ENCODE measurements at regions not wholly inside any gene's neighbourhood (a gene's known extent, or its start where the extent isn't known, plus 50 kb on each side); places are given as distances from the start of the nearest gene placed in this dataset.

DNA sequence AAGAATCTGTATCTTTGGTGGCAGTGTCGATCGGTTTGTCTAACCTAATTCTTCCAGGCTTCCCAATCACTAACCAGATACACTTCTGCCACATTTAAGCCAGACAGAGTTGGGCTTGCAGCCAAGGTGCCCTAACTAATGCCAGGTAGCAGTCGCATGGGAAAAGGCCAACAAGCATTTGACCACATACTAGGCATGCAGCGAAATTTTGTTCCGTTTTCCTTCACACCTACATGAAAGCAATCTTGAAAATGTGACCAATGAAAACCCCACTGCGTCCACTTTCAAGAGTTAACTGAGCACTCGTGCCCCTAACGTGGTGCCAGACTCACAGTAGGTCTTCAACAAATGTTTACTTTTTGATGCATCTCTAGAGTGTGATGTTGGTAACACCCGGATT lies 192.2 kb upstream of the TPM1 start:
- Histone ChIP-seq H3K27ac (ENCODE audit: insufficient read depth, low read length) (no peak overlapping the region), H2AFZ (ENCODE audit: low read length) (no peak overlapping the region), H3K9ac (ENCODE audit: insufficient read depth, low read length) (no peak overlapping the region), H3K4me3 (replicated peaks in 1 of 4; ENCODE audit: control extremely low read depth in 1 of 4, insufficient read depth in 1 of 4, low read depth in 3 of 4, low read length in 4 of 4) (no peak overlapping the region), H3K36me3 (ENCODE audit: control insufficient read depth, insufficient read depth, low read length) (no peaks in the 10 kb centered on the region), H4K20me1 (ENCODE audit: control insufficient read depth, extremely low read depth, insufficient read depth, low read length) (no peaks in the 10 kb centered on the region), H3K4me2 (ENCODE audit: extremely low read depth, insufficient read depth, low read length) (no peak overlapping the region), H3K9me3 (ENCODE audit: control insufficient read depth, insufficient read depth, low read depth, low read length) (no peaks in the 10 kb centered on the region), H3K27me3 (ENCODE audit: control insufficient read depth, insufficient read depth, low read length) (no peaks in the 10 kb centered on the region), H3K79me2 (ENCODE audit: control insufficient read depth, insufficient read depth, low read length) (no peaks in the 10 kb centered on the region), H3K4me1 (ENCODE audit: control insufficient read depth, extremely low read depth, insufficient read depth, low read length) (no peaks in the 10 kb centered on the region)
- DNase-seq (ENCODE audit: low read depth in 2 of 2) = no peak
- TF ChIP-seq CTCF (conservative IDR thresholded peaks at IDR 0.05 in 1 of 2, IDR thresholded peaks at IDR 0.05 in 1 of 2; ENCODE audit: low read depth in 1 of 2, low read length in 2 of 2) (no peak), EZH2 (IDR thresholded peaks at IDR 0.05; ENCODE audit: low read length, missing control alignments) (no peak)

- DNase-seq (ENCODE audit: low read depth in 2 of 2) = peak in 1 of 2 donors; percentile 96
These were observed 191.7 kb upstream of the TPM1 start for GRCh38 chr15:62850791-62851291.

GRCh38 chr15:62853114-62853840 lies 189.3 kb upstream of the TPM1 start:
- Histone ChIP-seq H4K20me1 (ENCODE audit: control insufficient read depth, extremely low read depth, insufficient read depth, low read length) (no peaks in the 10 kb centered on the region), H3K4me1 (ENCODE audit: control insufficient read depth, extremely low read depth, insufficient read depth, low read length) (no peaks in the 10 kb centered on the region), H3K4me2 (ENCODE audit: extremely low read depth, insufficient read depth, low read length) (no peak overlapping the region), H3K27ac (ENCODE audit: insufficient read depth, low read length) (no peak overlapping the region), H2AFZ (ENCODE audit: low read length) (no peak overlapping the region), H3K9ac (ENCODE audit: insufficient read depth, low read length) (no peak overlapping the region), H3K36me3 (ENCODE audit: control insufficient read depth, insufficient read depth, low read length) (no peaks in the 10 kb centered on the region), H3K4me3 (replicated peaks in 1 of 4; ENCODE audit: control extremely low read depth in 1 of 4, insufficient read depth in 1 of 4, low read depth in 3 of 4, low read length in 4 of 4) (no peak overlapping the region), H3K79me2 (ENCODE audit: control insufficient read depth, insufficient read depth, low read length) (no peaks in the 10 kb centered on the region), H3K9me3 (ENCODE audit: control insufficient read depth, insufficient read depth, low read depth, low read length) (no peaks in the 10 kb centered on the region), H3K27me3 (ENCODE audit: control insufficient read depth, insufficient read depth, low read length) (no peaks in the 10 kb centered on the region)
- peak in 1 of 2 donors; percentile 19 for DNase-seq (ENCODE audit: low read depth in 2 of 2)
- TF ChIP-seq EZH2 (IDR thresholded peaks at IDR 0.05; ENCODE audit: low read length, missing control alignments) (no peak), CTCF (conservative IDR thresholded peaks at IDR 0.05 in 1 of 2, IDR thresholded peaks at IDR 0.05 in 1 of 2; ENCODE audit: low read depth in 1 of 2, low read length in 2 of 2) (no peak)

More at GRCh38 chr15:62850791-62851291, 191.7 kb upstream of the TPM1 start:
- no peaks in the 10 kb centered on the region for H3K79me2 ChIP-seq (ENCODE audit: control insufficient read depth, insufficient read depth, low read length)
- H3K9ac ChIP-seq (ENCODE audit: insufficient read depth, low read length) = no peak overlapping the region
- no peaks in the 10 kb centered on the region for H3K4me1 ChIP-seq (ENCODE audit: control insufficient read depth, extremely low read depth, insufficient read depth, low read length)
- TF ChIP-seq CTCF (conservative IDR thresholded peaks at IDR 0.05 in 1 of 2, IDR thresholded peaks at IDR 0.05 in 1 of 2; ENCODE audit: low read depth in 1 of 2, low read length in 2 of 2) = no peak
- TF ChIP-seq EZH2 (IDR thresholded peaks at IDR 0.05; ENCODE audit: low read length, missing control alignments) = no peak
- H3K27me3 ChIP-seq (ENCODE audit: control insufficient read depth, insufficient read depth, low read length) = no peaks in the 10 kb centered on the region
- H4K20me1 ChIP-seq (ENCODE audit: control insufficient read depth, extremely low read depth, insufficient read depth, low read length) = no peaks in the 10 kb centered on the region
- no peak overlapping the region for H3K27ac ChIP-seq (ENCODE audit: insufficient read depth, low read length)
- no peak overlapping the region for H2AFZ ChIP-seq (ENCODE audit: low read length)
- no peaks in the 10 kb centered on the region for H3K9me3 ChIP-seq (ENCODE audit: control insufficient read depth, insufficient read depth, low read depth, low read length)
- no peak overlapping the region for H3K4me3 ChIP-seq (replicated peaks in 1 of 4; ENCODE audit: control extremely low read depth in 1 of 4, insufficient read depth in 1 of 4, low read depth in 3 of 4, low read length in 4 of 4)
- no peaks in the 10 kb centered on the region for H3K36me3 ChIP-seq (ENCODE audit: control insufficient read depth, insufficient read depth, low read length)
- H3K4me2 ChIP-seq (ENCODE audit: extremely low read depth, insufficient read depth, low read length) = no peak overlapping the region

All from fibroblast of lung (primary cell).